K562 (cell line): ENCODE measurements at regions not wholly inside any gene's neighbourhood (a gene's known extent, or its start where the extent isn't known, plus 50 kb on each side); places are given as distances from the start of the nearest gene placed in this dataset.

ENCODE experiments used
- ATAC-seq: fragments of 200-7000 bp; cut with Tn5 transposase; 3 replicates; pipeline ENCODE4 v1.9.1; 2020; ENCODE audit warnings: moderate library complexity
- BruUV-seq: library from RNA; stranded (reverse); fragments of 400-500 nt; replicated peaks from 2 replicates; lab custom pipeline; 2021; lab: Mats Ljungman, UMichigan
- CTCF ChIA-PET: fragments of 300-600 bp; formaldehyde crosslinking; extraction: SDS; loops from one replicate; lab custom pipeline; 2021; ENCODE audit warnings: low intra/inter-chr PET ratio; lab: Yijun Ruan, JAX
- POLR2A ChIA-PET: fragments of 300-600, 350-650 bp; sonication (Branson Sonifier 250); formaldehyde crosslinking; extraction: SDS; loops from one replicate; lab custom pipeline; 2021; ENCODE audit warnings: antibody characterized with exemption, inconsistent platforms; lab: Yijun Ruan, JAX
- DNase-seq, 4 experiments: peaks; one replicate each; pipeline versions ENCODE4 v3.0.0 to v3.0.0-alpha.2; 2011 to 2018; ENCODE audit warnings: low spot score in 3 of 4, mixed read lengths in 3 of 4; ENCODE audit errors: extremely low read depth in 1 of 4
- FAIRE-seq: peaks from 2 replicates; lab custom pipeline; 2011; peaks lifted over from hg19 to GRCh38; lab: Jason Lieb, UNC
- H2AFZ ChIP-seq: 2 replicates; pipeline ENCODE4 v1.6.0; 2011; ENCODE audit warnings: low read depth, low read length, control low read depth, inconsistent platforms
- H3K27ac ChIP-seq: fragments of 200-600 bp; 3 replicates; pipeline ENCODE4 v1.8.0; 2011; ENCODE audit warnings: low read depth, mild to moderate bottlenecking, control low read depth, inconsistent platforms, low read length, moderate library complexity, mixed read lengths; ENCODE audit errors: extremely low read depth
- H3K27me3 ChIP-seq, 2 experiments: fragments of 300-600 bp in 1 of 2; 2 replicates in 1 of 2; 3 replicates in 1 of 2; pipeline versions ENCODE4 v1.6.0 to v1.8.0; 2011; ENCODE audit warnings: inconsistent platforms in 2 of 2, low read length in 2 of 2, mild to moderate bottlenecking in 1 of 2, mixed read lengths in 1 of 2, moderate library complexity in 1 of 2; ENCODE audit not compliant: control insufficient read depth in 2 of 2, insufficient read depth in 2 of 2
- H3K36me3 ChIP-seq: fragments of 300-600 bp; 3 replicates; pipeline ENCODE4 v1.8.0; 2011; ENCODE audit warnings: mild to moderate bottlenecking, low read length, inconsistent platforms; ENCODE audit not compliant: control insufficient read depth, insufficient read depth
- H3K4me1 ChIP-seq, 2 experiments: fragments of 200-600 bp in 1 of 2; replicated peaks in 1 of 2; 2 replicates in 1 of 2; 3 replicates in 1 of 2; pipeline versions ENCODE4 v1.5.1 to v1.8.0; 2011; ENCODE audit warnings: inconsistent platforms in 2 of 2, low read length in 2 of 2, mild to moderate bottlenecking in 1 of 2, mixed read lengths in 1 of 2, moderate library complexity in 1 of 2; ENCODE audit not compliant: control insufficient read depth in 2 of 2, insufficient read depth in 2 of 2
- H3K4me2 ChIP-seq: 2 replicates; pipeline ENCODE4 v1.6.1; 2011; ENCODE audit warnings: low read length, control low read depth, inconsistent platforms, mixed read lengths; ENCODE audit not compliant: insufficient read depth
- H3K4me3 ChIP-seq: fragments of 200-600 bp; sonication (generic), shearing (Covaris generic); 2 replicates; pipeline ENCODE4 v1.5.1; 2016; ENCODE audit warnings: control low read depth, inconsistent platforms
- H3K79me2 ChIP-seq: fragments of 200-600 bp; 3 replicates; pipeline ENCODE4 v1.8.0; 2011; ENCODE audit warnings: low read length, inconsistent platforms; ENCODE audit not compliant: control insufficient read depth, insufficient read depth
- H3K9ac ChIP-seq, 2 experiments: 2 replicates each; pipeline versions ENCODE4 v1.6.0 to v1.6.1; 2011; ENCODE audit warnings: low read depth in 2 of 2, low read length in 2 of 2, control low read depth in 1 of 2, inconsistent platforms in 1 of 2, mild to moderate bottlenecking in 1 of 2, mixed read lengths in 1 of 2; ENCODE audit not compliant: insufficient read depth in 1 of 2
- H3K9me1 ChIP-seq: one replicate; pipeline ENCODE4 v1.6.0; 2011; ENCODE audit warnings: inconsistent platforms, mild to moderate bottlenecking, low read length, moderate library complexity; ENCODE audit not compliant: control insufficient read depth, insufficient read depth
- H3K9me3 ChIP-seq: replicated peaks from 2 replicates; pipeline ENCODE4 v1.5.1; 2011; ENCODE audit warnings: low read depth, low read length, inconsistent platforms; ENCODE audit not compliant: control insufficient read depth, insufficient read depth
- H4K20me1 ChIP-seq: replicated peaks from 2 replicates; pipeline ENCODE4 v1.6.1; 2011; ENCODE audit warnings: low read length, inconsistent platforms, mixed read lengths; ENCODE audit not compliant: control insufficient read depth, insufficient read depth
- ILF3 ChIP-seq: fragments of 450-650 bp; IDR thresholded peaks from 2 replicates; pipeline ENCODE4 v1.6.1; 2018; ENCODE audit warnings: antibody characterized with exemption, mild to moderate bottlenecking, moderate library complexity, borderline replicate concordance
- MAFK ChIP-seq: IDR thresholded peaks from 2 replicates; pipeline ENCODE4 v1.6.1; 2011; ENCODE audit warnings: low read length, improper control_type of control experiment
- PHB ChIP-seq: fragments of 250-450 bp; sonication (Bioruptor Pico); IDR thresholded peaks from 2 replicates; pipeline ENCODE4 v1.5.0; 2021
- SRSF1 ChIP-seq: fragments of 200-400 bp; formaldehyde crosslinking; IDR thresholded peaks from 2 replicates; pipeline ENCODE4 v1.6.1; 2017; ENCODE audit warnings: mild to moderate bottlenecking, low read depth, low read length, moderate library complexity
- TCF7 ChIP-seq: sonication (generic); IDR thresholded peaks from 2 replicates; pipeline ENCODE4 v1.6.1; 2016; ENCODE audit warnings: antibody characterized with exemption, borderline replicate concordance
- TRIM28 ChIP-seq: fragments of 450-650 bp; IDR thresholded peaks from 2 replicates; pipeline ENCODE4 v1.6.1; 2017
- ZSCAN32 ChIP-seq: fragments of 450-650 bp; formaldehyde crosslinking; IDR thresholded peaks from 2 replicates; pipeline ENCODE4 v1.4.0; 2020; ENCODE audit warnings: mild to moderate bottlenecking, moderate library complexity
- WGBS: fragments of 100-300 bp; shearing (Covaris generic); methylation state at CpG from one replicate; pipeline ENCODE4 v1.1.6; 2016; ENCODE audit warnings: low coverage, mixed read lengths; ENCODE audit not compliant: insufficient coverage; ENCODE audit errors: missing lambda C conversion rate; 5-methylcytosine and 5-hydroxymethylcytosine counted together
- in situ Hi-C: fragments of 300-500 bp; cut with MboI; formaldehyde crosslinking; loops from 4 replicates; pipeline ENCODE4 v1.15.0; 2018; ENCODE audit warnings: inconsistent platforms, mixed read lengths
- intact Hi-C: fragments of 100-400 bp; cut with micrococcal nuclease; formaldehyde crosslinking; loops from 2 replicates; pipeline ENCODE4 v1.14.2; 2022
- TF ChIP-seq, protein P1 (sequence below): fragments of 450-650 bp; formaldehyde crosslinking; conservative IDR thresholded peaks from 2 replicates; pipeline ENCODE4 v1.4.0; 2022; ENCODE audit warnings: mild to moderate bottlenecking, missing genetic modification characterization

DNA sequence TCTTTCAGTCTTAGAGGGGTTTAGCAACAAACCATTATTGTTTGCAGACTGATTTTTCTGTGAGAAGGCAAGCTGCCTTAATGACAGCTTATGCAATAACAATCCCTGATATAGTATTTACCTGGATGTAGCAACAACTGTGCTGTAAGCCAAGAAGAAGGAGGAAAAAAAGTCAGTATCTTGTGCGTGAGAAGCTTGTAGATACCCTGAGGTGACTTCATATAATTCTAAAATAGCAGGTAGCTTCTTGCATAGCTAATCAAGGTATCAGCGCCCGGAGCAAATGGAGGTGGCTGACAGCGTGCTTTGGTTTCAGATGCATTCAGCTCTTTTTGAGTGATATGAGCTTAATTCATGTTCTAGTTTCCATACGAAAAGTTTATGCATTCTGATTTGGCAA is 309.8 kb downstream of the KLF5 start:
- in situ Hi-C loops: no loop called here
- DNase-seq: no peak
- H3K27me3 ChIP-seq: no peaks in the 10 kb centered on the region
- ATAC-seq: no peak
- no peaks in the 10 kb centered on the region for H3K79me2 ChIP-seq
- H3K36me3 ChIP-seq: no peaks in the 10 kb centered on the region
- no peak overlapping the region for H2AFZ ChIP-seq
- FAIRE-seq: no peak
- H3K4me2 ChIP-seq: no peak overlapping the region
- H3K4me1 ChIP-seq: no peaks in the 10 kb centered on the region
- CTCF ChIA-PET: no interaction called here
- intact Hi-C loops: no loop called here
- no peaks in the 10 kb centered on the region for H4K20me1 ChIP-seq
- POLR2A ChIA-PET: no interaction called here
- H3K4me3 ChIP-seq: no peak overlapping the region
- 0% methylated on average over 5 of the region's 5 CpGs for WGBS
- H3K9me1 ChIP-seq: no peaks in the 10 kb centered on the region
- no TSS peak for BruUV-seq
- H3K9me3 ChIP-seq: no peaks in the 10 kb centered on the region
- TF ChIP-seq ILF3: no peak
- no peak for TF ChIP-seq SRSF1
- TF ChIP-seq, protein P1, sequence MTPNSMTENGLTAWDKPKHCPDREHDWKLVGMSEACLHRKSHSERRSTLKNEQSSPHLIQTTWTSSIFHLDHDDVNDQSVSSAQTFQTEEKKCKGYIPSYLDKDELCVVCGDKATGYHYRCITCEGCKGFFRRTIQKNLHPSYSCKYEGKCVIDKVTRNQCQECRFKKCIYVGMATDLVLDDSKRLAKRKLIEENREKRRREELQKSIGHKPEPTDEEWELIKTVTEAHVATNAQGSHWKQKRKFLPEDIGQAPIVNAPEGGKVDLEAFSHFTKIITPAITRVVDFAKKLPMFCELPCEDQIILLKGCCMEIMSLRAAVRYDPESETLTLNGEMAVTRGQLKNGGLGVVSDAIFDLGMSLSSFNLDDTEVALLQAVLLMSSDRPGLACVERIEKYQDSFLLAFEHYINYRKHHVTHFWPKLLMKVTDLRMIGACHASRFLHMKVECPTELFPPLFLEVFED (CRISPR knock-in tag): no peak
- TF ChIP-seq TCF7: no peak
- no peak for TF ChIP-seq PHB (CRISPR knock-in tag)
- no peak for TF ChIP-seq TRIM28
- no peak for TF ChIP-seq ZSCAN32 (CRISPR knock-in tag)
- no peak for TF ChIP-seq MAFK
- H3K9ac ChIP-seq: no peak overlapping the region
- H3K27ac ChIP-seq: no peak overlapping the region
